GM12878 (cell line): ENCODE measurements at regions not wholly inside any gene's neighbourhood (a gene's known extent, or its start where the extent isn't known, plus 50 kb on each side); places are given as distances from the start of the nearest gene placed in this dataset.

Experiments
- ATAC-seq: fragments of 200-7000 bp; cut with Tn5 transposase; 3 replicates; pipeline ENCODE4 v1.9.1; 2020; ENCODE audit warnings: mild to moderate bottlenecking, moderate library complexity
- BruUV-seq: library from RNA; stranded (reverse); fragments of 400-500 nt; replicated peaks from 2 replicates; lab custom pipeline; 2021; lab: Mats Ljungman, UMichigan
- CTCF ChIA-PET: fragments of 300-600 bp; sonication (Branson Sonifier 250); formaldehyde crosslinking; extraction: SDS; loops from one replicate; lab custom pipeline; 2021; ENCODE audit warnings: inconsistent platforms; lab: Yijun Ruan, JAX
- POLR2A ChIA-PET: fragments of 350-600 bp; formaldehyde crosslinking; extraction: SDS; loops from one replicate; lab custom pipeline; 2021; ENCODE audit warnings: inconsistent platforms; lab: Charles Lee
- RAD21 ChIA-PET: fragments of 300-600 bp; sonication (Branson Sonifier 250); formaldehyde crosslinking; loops from one replicate; lab custom pipeline; 2023; ENCODE audit warnings: antibody characterized with exemption; ENCODE audit not compliant: unreplicated experiment; lab: Charles Lee
- SMC1A ChIA-PET: fragments of 300-600 bp; sonication (Branson Sonifier 250); formaldehyde crosslinking; loops from one replicate; lab custom pipeline; 2023; ENCODE audit not compliant: unreplicated experiment, uncharacterized antibody; lab: Charles Lee
- DNase-seq: peaks from one replicate; pipeline ENCODE4 v3.0.0-alpha.2; 2011; ENCODE audit warnings: low read depth, low spot score
- FAIRE-seq: peaks from 3 replicates; lab custom pipeline; 2011; peaks lifted over from hg19 to GRCh38; lab: Jason Lieb, UNC
- H2AFZ ChIP-seq: 2 replicates; pipeline ENCODE4 v1.6.0; 2011; ENCODE audit warnings: low read depth, low read length, control low read depth; ENCODE audit not compliant: control insufficient read depth
- H3K27ac ChIP-seq: 2 replicates; pipeline ENCODE4 v1.5.1; 2011; ENCODE audit warnings: control low read depth; ENCODE audit not compliant: control insufficient read depth, insufficient read depth
- H3K27me3 ChIP-seq, 2 experiments: replicated peaks in 1 of 2; 2 replicates each; pipeline versions ENCODE4 v1.6.0 to v1.6.1; 2011; ENCODE audit warnings: low read length in 1 of 2; ENCODE audit not compliant: control insufficient read depth in 2 of 2, insufficient read depth in 2 of 2
- H3K36me3 ChIP-seq, 2 experiments: 2 replicates each; pipeline ENCODE4 v1.5.1; 2011; ENCODE audit warnings: low read length in 1 of 2; ENCODE audit not compliant: control insufficient read depth in 2 of 2, insufficient read depth in 2 of 2
- H3K4me1 ChIP-seq: 2 replicates; pipeline ENCODE4 v1.6.1; 2011; ENCODE audit warnings: mild to moderate bottlenecking, low read length, moderate library complexity, mixed read lengths; ENCODE audit not compliant: control insufficient read depth, insufficient read depth
- H3K4me2 ChIP-seq: 2 replicates; pipeline ENCODE4 v1.6.0; 2011; ENCODE audit warnings: control low read depth; ENCODE audit not compliant: control insufficient read depth, insufficient read depth
- H3K4me3 ChIP-seq: fragments of 200-600 bp; sonication (generic); 2 replicates; pipeline ENCODE4 v1.5.1; 2016
- H3K79me2 ChIP-seq: 2 replicates; pipeline ENCODE4 v1.6.0; 2011; ENCODE audit warnings: low read length; ENCODE audit not compliant: control insufficient read depth, insufficient read depth
- H3K9ac ChIP-seq: 2 replicates; pipeline ENCODE4 v1.8.0; 2011; ENCODE audit warnings: low read length, control low read depth, mixed read lengths; ENCODE audit not compliant: control insufficient read depth, insufficient read depth
- H3K9me3 ChIP-seq: replicated peaks from 3 replicates; pipeline ENCODE4 v1.5.1; 2011; ENCODE audit warnings: mild to moderate bottlenecking, low read length; ENCODE audit not compliant: control insufficient read depth, insufficient read depth
- H4K20me1 ChIP-seq: 2 replicates; pipeline ENCODE4 v1.6.0; 2011; ENCODE audit not compliant: control insufficient read depth, insufficient read depth
- BHLHE40 ChIP-seq, 2 experiments: fragments of 450-650 bp in 1 of 2; IDR thresholded peaks; 2 replicates each; pipeline ENCODE4 v1.6.1; 2011 to 2017; ENCODE audit warnings: low read depth in 2 of 2, borderline replicate concordance in 1 of 2, improper control_type of control experiment in 1 of 2, low read length in 1 of 2, mild to moderate bottlenecking in 1 of 2
- CREM ChIP-seq: IDR thresholded peaks from 2 replicates; pipeline ENCODE4 v1.6.1; 2014; ENCODE audit warnings: antibody characterized with exemption, low read depth
- DPF2 ChIP-seq: fragments of 450-650 bp; IDR thresholded peaks from 2 replicates; pipeline ENCODE4 v1.6.1; 2017; ENCODE audit warnings: mild to moderate bottlenecking
- ETV6 ChIP-seq, 2 experiments: fragments of 450-650 bp in 1 of 2; IDR thresholded peaks in 1 of 2; conservative IDR thresholded peaks in 1 of 2; 2 replicates each; pipeline ENCODE4 v1.6.1; 2014; ENCODE audit warnings: antibody characterized with exemption in 1 of 2, borderline replicate concordance in 1 of 2, low read depth in 1 of 2, mild to moderate bottlenecking in 1 of 2, moderate library complexity in 1 of 2
- FOS ChIP-seq: IDR thresholded peaks from 3 replicates; pipeline ENCODE4 v1.6.1; 2011; ENCODE audit warnings: borderline replicate concordance; ENCODE audit not compliant: insufficient read length; ENCODE audit errors: extremely low read depth
- KAT2A ChIP-seq: conservative IDR thresholded peaks from 2 replicates; pipeline ENCODE4 v1.6.1; 2011; ENCODE audit warnings: low read depth, low read length; ENCODE audit not compliant: control insufficient read depth
- KDM1A ChIP-seq: fragments of 200-600 bp; sonication (generic); IDR thresholded peaks from 2 replicates; pipeline ENCODE4 v1.6.1; 2016; ENCODE audit warnings: borderline replicate concordance
- MEF2A ChIP-seq: IDR thresholded peaks from 2 replicates; pipeline ENCODE4 v1.6.1; 2011; ENCODE audit warnings: low read depth, mild to moderate bottlenecking, low read length, moderate library complexity; ENCODE audit not compliant: insufficient read depth
- MLLT1 ChIP-seq: fragments of 450-650 bp; IDR thresholded peaks from 2 replicates; pipeline ENCODE4 v1.6.1; 2016; ENCODE audit warnings: mild to moderate bottlenecking
- NR2C1 ChIP-seq: fragments of 450-650 bp; IDR thresholded peaks from 2 replicates; pipeline ENCODE4 v1.6.1; 2017; ENCODE audit warnings: antibody characterized with exemption, mild to moderate bottlenecking, moderate library complexity
- PKNOX1 ChIP-seq: fragments of 450-650 bp; IDR thresholded peaks from 2 replicates; pipeline ENCODE4 v1.6.1; 2016; ENCODE audit warnings: mild to moderate bottlenecking
- RBBP5 ChIP-seq: fragments of 200-600 bp; sonication (generic); conservative IDR thresholded peaks from 2 replicates; pipeline ENCODE4 v1.6.1; 2016
- SIN3A ChIP-seq: IDR thresholded peaks from 2 replicates; pipeline ENCODE4 v1.6.1; 2012; ENCODE audit warnings: low read depth, low read length, improper control_type of control experiment
- SMAD5 ChIP-seq: IDR thresholded peaks from 2 replicates; pipeline ENCODE4 v1.6.1; 2016; ENCODE audit warnings: antibody characterized with exemption, low read depth
- SMARCA5 ChIP-seq: fragments of 450-650 bp; IDR thresholded peaks from 2 replicates; pipeline ENCODE4 v1.6.1; 2017; ENCODE audit warnings: mild to moderate bottlenecking
- WGBS: methylation state at CpG from one replicate; pipeline ENCODE4 v1.1.6; 2016; ENCODE audit warnings: low lambda C conversion rate; ENCODE audit not compliant: insufficient replicate concordance, insufficient coverage; ENCODE audit errors: missing lambda C conversion rate; 5-methylcytosine and 5-hydroxymethylcytosine counted together
- in situ Hi-C: fragments of 300-500 bp; cut with MboI; formaldehyde crosslinking; loops from 9 replicates; pipeline ENCODE4 v1.14.3; 2018; ENCODE audit warnings: mixed read lengths
- intact Hi-C: fragments of 100-400 bp; cut with micrococcal nuclease; formaldehyde crosslinking; loops from one replicate; pipeline ENCODE4 v1.14.2; 2022; ENCODE audit not compliant: unreplicated experiment

- no peaks in the 10 kb centered on the region for H3K79me2 ChIP-seq
- FAIRE-seq (no peak), DNase-seq (no peak), ATAC-seq (no peak)
- ChIA-PET POLR2A (interaction anchor here (0.5 to 1.7 kb wide), 7 partner anchors 12 to 244 kb away, joined by 3 to 4 read pairs (median 3); no protein-coding TSS in a partner anchor), RAD21 (interaction anchor here (0.7 to 3.8 kb wide), 7 partner anchors 15 to 197 kb away, joined by 3 to 17 read pairs (median 3); no protein-coding TSS in a partner anchor), SMC1A (interaction anchor here (0.6 to 4.5 kb wide), 20 partner anchors 9 to 219 kb away, joined by 3 to 39 read pairs (median 4); no protein-coding TSS in a partner anchor), CTCF (interaction anchor here (0.9 to 2.6 kb wide), 4 partner anchors 14 to 211 kb away, joined by 3 to 9 read pairs (median 6); no protein-coding TSS in a partner anchor)
- no peaks in the 10 kb centered on the region for H3K36me3 ChIP-seq
- no TSS peak for BruUV-seq
- intact Hi-C loops, result no loop called here
- H3K9me3 ChIP-seq, result no peaks in the 10 kb centered on the region; the same call in 2 of the 3 replicates
- no peak overlapping the region for H3K27ac ChIP-seq
- 90% methylated on average over 2 of the region's 2 CpGs for WGBS
- no peak overlapping the region for H2AFZ ChIP-seq
- in situ Hi-C loops, result no loop called here
- no peak overlapping the region for H3K4me3 ChIP-seq
- H3K4me2 ChIP-seq, result no peak overlapping the region
- no peak overlapping the region for H3K9ac ChIP-seq
- no peaks in the 10 kb centered on the region for H4K20me1 ChIP-seq
- TF ChIP-seq KDM1A, result no peak
- no peak for TF ChIP-seq KAT2A
- no peak for TF ChIP-seq MEF2A
- H3K27me3 ChIP-seq, result no peaks in the 10 kb centered on the region
- peaks cover 25% of the 10 kb centered on the region for H3K4me1 ChIP-seq
These were observed 191.6 kb upstream of the NUDT4 start for GRCh38 chr12:93186131-93186530.

- no peak for DNase-seq
- no peaks in the 10 kb centered on the region for H3K79me2 ChIP-seq
- H3K27ac ChIP-seq, result no peak overlapping the region
- in situ Hi-C loops (no loop called here), intact Hi-C loops (no loop called here)
- RAD21 ChIA-PET, result interaction anchor here (0.7 to 3.8 kb wide), 7 partner anchors 14 to 196 kb away, joined by 3 to 17 read pairs (median 3); no protein-coding TSS in a partner anchor
- no TSS peak for BruUV-seq
- SMC1A ChIA-PET, result interaction anchor here (0.6 to 4.5 kb wide), 17 partner anchors 9 to 218 kb away, joined by 3 to 39 read pairs (median 4); no protein-coding TSS in a partner anchor
- H3K4me1 ChIP-seq, result peaks cover 21% of the 10 kb centered on the region
- CTCF ChIA-PET, result interaction anchor here (1.1 to 2.6 kb wide), 2 partner anchors 13 to 24 kb away, joined by 3 to 9 read pairs; no protein-coding TSS in a partner anchor
- H3K4me2 ChIP-seq, result no peak overlapping the region
- TF ChIP-seq SMARCA5, result no peak
- TF ChIP-seq ETV6 (conservative IDR thresholded peaks at IDR 0.05 in 1 of 2, IDR thresholded peaks at IDR 0.05 in 1 of 2; ENCODE audit: borderline replicate concordance in 1 of 2, low read depth in 1 of 2), result no peak
- no peak for TF ChIP-seq SMAD5
- no peak for TF ChIP-seq SIN3A
- no peak for TF ChIP-seq RBBP5
- TF ChIP-seq FOS, result no peak
- no peak for TF ChIP-seq CREM
- TF ChIP-seq PKNOX1, result no peak
- no peak for TF ChIP-seq BHLHE40 (IDR thresholded peaks at IDR 0.05; ENCODE audit: borderline replicate concordance in 1 of 2, low read depth in 2 of 2, low read length in 1 of 2)
- no peak for TF ChIP-seq DPF2
- TF ChIP-seq MLLT1, result no peak
- TF ChIP-seq NR2C1, result no peak
- TF ChIP-seq, all 136 proteins: peak for 0
- Histone ChIP-seq H3K27me3 (no peaks in the 10 kb centered on the region), H3K9me3 (no peaks in the 10 kb centered on the region; the same call in 2 of the 3 replicates), H3K36me3 (no peaks in the 10 kb centered on the region), H3K4me3 (no peak overlapping the region), H4K20me1 (no peaks in the 10 kb centered on the region), H2AFZ (no peak overlapping the region), H3K9ac (no peak overlapping the region)
- no peak for ATAC-seq
- WGBS, result 42% methylated on average over 2 of the region's 2 CpGs
- FAIRE-seq, result no peak
- POLR2A ChIA-PET, result interaction anchor here (0.9 to 1.2 kb wide), 4 partner anchors 12 to 190 kb away, joined by 3 to 4 read pairs (median 3); no protein-coding TSS in a partner anchor
These were observed 191.1 kb upstream of the NUDT4 start for GRCh38 chr12:93186621-93187020.
